ENCODE measurements at regions not wholly inside any gene's neighbourhood (a gene's known extent, or its start where the extent isn't known, plus 50 kb on each side); places are given as distances from the start of the nearest gene placed in this dataset.

DNA sequence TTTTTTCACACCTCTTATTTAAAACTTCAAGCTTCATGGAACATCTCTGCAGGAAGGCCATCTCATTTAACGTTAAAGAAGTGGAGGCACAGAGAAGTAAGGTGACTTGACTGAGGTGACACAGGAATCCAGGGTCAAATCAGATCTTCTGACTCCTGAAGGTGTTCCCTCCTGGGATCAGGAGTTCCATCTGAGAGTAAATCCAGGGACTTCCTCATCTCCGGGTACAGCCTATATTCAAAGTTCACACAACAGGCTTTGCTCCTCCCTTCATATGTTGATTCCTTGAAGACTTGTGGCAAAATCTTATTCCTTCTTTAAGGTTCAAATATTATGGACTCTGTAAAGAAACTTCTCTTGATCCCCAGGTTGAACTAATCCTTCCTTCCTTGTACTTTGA is 313.1 kb upstream of the CLINT1 start (continued):
- no peak for TF ChIP-seq BCL3 (IDR thresholded peaks at IDR 0.05; ENCODE audit: borderline replicate concordance, insufficient read depth, low read depth, low read length, poor library complexity, severe bottlenecking)

DNA sequence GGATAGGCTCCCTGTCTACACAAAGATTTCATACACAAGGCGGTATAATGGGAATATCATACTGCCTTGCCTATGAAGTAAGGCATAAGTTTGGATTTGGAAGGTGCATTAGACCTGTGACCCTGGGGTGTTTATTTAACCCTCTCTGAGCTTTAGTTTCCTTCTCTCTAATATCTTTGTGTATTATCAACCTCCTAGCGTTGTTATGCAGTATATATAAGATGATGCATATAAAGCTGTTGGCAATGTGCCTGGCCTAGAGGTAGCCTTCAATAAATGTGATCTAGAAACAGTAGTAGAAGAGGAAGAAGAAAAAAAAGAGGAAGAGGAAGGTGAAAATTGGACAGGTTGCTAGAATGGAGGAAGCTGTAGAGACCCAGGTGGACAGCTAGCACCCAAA is 311.6 kb upstream of the CLINT1 start:
- Histone ChIP-seq H3K4me1 (ENCODE audit: control insufficient read depth, insufficient read depth, low read length) (no peaks in the 10 kb centered on the region), H4K20me1 (ENCODE audit: control insufficient read depth, insufficient read depth) (no peaks in the 10 kb centered on the region), H3K4me2 (ENCODE audit: control insufficient read depth, insufficient read depth) (no peak overlapping the region), H3K27ac (ENCODE audit: control insufficient read depth, insufficient read depth) (no peak overlapping the region), H3K27me3 (replicated peaks in 1 of 2; ENCODE audit: control insufficient read depth in 2 of 2, insufficient read depth in 2 of 2, low read length in 1 of 2) (peaks cover 0 to 3% of the 10 kb centered on the region in 2 experiments; a peak in 1 of 4 replicates), H3K4me3 (no peak overlapping the region), H3K9ac (ENCODE audit: control insufficient read depth, insufficient read depth, low read length) (no peak overlapping the region), H3K79me2 (ENCODE audit: control insufficient read depth, insufficient read depth, low read length) (no peaks in the 10 kb centered on the region), H3K9me3 (replicated peaks; ENCODE audit: control insufficient read depth, insufficient read depth, low read length) (no peaks in the 10 kb centered on the region), H2AFZ (ENCODE audit: control insufficient read depth, low read depth, low read length) (no peak overlapping the region), H3K36me3 (ENCODE audit: control insufficient read depth in 2 of 2, insufficient read depth in 2 of 2, low read length in 1 of 2) (no peaks in the 10 kb centered on the region)
- ChIA-PET CTCF (interaction anchor here (0.9 to 9.0 kb wide), 10 partner anchors 13 to 962 kb away, joined by 3 to 137 read pairs (median 4); no protein-coding TSS in a partner anchor), SMC1A (ENCODE audit: uncharacterized antibody, unreplicated experiment) (interaction anchor here (0.7 to 2.0 kb wide), 9 partner anchors 83 to 962 kb away, joined by 3 to 10 read pairs (median 5); no protein-coding TSS in a partner anchor), RAD21 (ENCODE audit: unreplicated experiment) (interaction anchor here (0.6 to 3.0 kb wide), 3 partner anchors 18 to 937 kb away, joined by 3 to 13 read pairs (median 3); no protein-coding TSS in a partner anchor), POLR2A (no interaction called here)
- intact Hi-C loops (cut with micrococcal nuclease; ENCODE audit: unreplicated experiment) (no loop called here), in situ Hi-C loops (cut with MboI) (loop anchor here (5.0 kb wide), 2 partner anchors 512 to 937 kb away; no protein-coding TSS in a partner anchor)
- DNase-seq (ENCODE audit: low read depth, low spot score): no peak
- 53% methylated on average over 2 of the region's 2 CpGs for WGBS (ENCODE audit: insufficient coverage, insufficient replicate concordance, low lambda C conversion rate, missing lambda C conversion rate)
- no TSS peak for BruUV-seq (replicated peaks)
- FAIRE-seq: no peak
- ATAC-seq: no peak
- TF ChIP-seq YBX1 (IDR thresholded peaks at IDR 0.05) (no peak), CEBPB (IDR thresholded peaks at IDR 0.05; ENCODE audit: borderline replicate concordance in 1 of 2, low read depth in 2 of 2, low read length in 2 of 2) (no peak), CHD2 (IDR thresholded peaks at IDR 0.05; ENCODE audit: borderline replicate concordance, low read depth, low read length) (no peak), FOS (IDR thresholded peaks at IDR 0.05; ENCODE audit: borderline replicate concordance, extremely low read depth, insufficient read length) (no peak), ZNF274 (IDR thresholded peaks at IDR 0.05; ENCODE audit: insufficient read depth, insufficient read length) (no peak), STAT3 (IDR thresholded peaks at IDR 0.05; ENCODE audit: low read depth, low read length) (no peak), CBX3 (IDR thresholded peaks at IDR 0.05; ENCODE audit: borderline replicate concordance, low read depth) (no peak), JUND (IDR thresholded peaks at IDR 0.05; ENCODE audit: low read depth, low read length) (no peak), DPF2 (IDR thresholded peaks at IDR 0.05) (no peak), ZNF687 (IDR thresholded peaks at IDR 0.05) (no peak), RELA (IDR thresholded peaks at IDR 0.05; ENCODE audit: borderline replicate concordance, partially characterized antibody) (no peak), PKNOX1 (IDR thresholded peaks at IDR 0.05) (no peak), IKZF1 (conservative IDR thresholded peaks at IDR 0.05) (no peak)
